Mammary epithelial cell (primary cell): ENCODE measurements at regions not wholly inside any gene's neighbourhood (a gene's known extent, or its start where the extent isn't known, plus 50 kb on each side); places are given as distances from the start of the nearest gene placed in this dataset.

ENCODE experiments used
- EZH2 ChIP-seq: IDR thresholded peaks from 2 replicates; pipeline ENCODE4 v1.6.1; 2012; ENCODE audit warnings: low read length, inconsistent platforms, borderline replicate concordance
- TF ChIP-seq, protein P1 (sequence below), 2 donors: IDR thresholded peaks in 1 of 2; conservative IDR thresholded peaks in 1 of 2; 2 replicates each; pipeline ENCODE4 v1.5.1; 2011 to 2012; ENCODE audit warnings: inconsistent platforms in 2 of 2, low read length in 2 of 2, mild to moderate bottlenecking in 2 of 2, control low read depth in 1 of 2, low read depth in 1 of 2; ENCODE audit not compliant: insufficient read depth in 1 of 2; ENCODE audit errors: extremely low read depth in 1 of 2

DNA sequence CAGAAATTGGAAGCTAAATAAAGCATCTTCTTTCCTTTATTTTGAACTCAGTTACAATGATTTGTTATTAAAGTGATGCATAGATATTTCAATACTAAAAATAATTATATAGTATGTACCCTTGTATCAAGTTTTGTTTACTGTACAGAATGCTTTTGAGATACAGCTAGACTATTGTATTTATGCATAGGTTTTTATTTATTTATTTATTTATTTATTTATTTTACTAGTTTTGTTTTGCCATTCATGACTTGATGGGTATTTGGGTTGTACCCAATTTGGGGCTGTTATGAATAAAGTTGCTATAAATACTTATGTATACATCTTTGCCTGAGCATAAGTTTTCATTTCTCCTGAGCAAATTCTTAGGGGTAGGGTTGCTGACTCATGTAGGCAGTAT is 118.7 kb upstream of the NXPH2 start:
- TF ChIP-seq, protein P1, sequence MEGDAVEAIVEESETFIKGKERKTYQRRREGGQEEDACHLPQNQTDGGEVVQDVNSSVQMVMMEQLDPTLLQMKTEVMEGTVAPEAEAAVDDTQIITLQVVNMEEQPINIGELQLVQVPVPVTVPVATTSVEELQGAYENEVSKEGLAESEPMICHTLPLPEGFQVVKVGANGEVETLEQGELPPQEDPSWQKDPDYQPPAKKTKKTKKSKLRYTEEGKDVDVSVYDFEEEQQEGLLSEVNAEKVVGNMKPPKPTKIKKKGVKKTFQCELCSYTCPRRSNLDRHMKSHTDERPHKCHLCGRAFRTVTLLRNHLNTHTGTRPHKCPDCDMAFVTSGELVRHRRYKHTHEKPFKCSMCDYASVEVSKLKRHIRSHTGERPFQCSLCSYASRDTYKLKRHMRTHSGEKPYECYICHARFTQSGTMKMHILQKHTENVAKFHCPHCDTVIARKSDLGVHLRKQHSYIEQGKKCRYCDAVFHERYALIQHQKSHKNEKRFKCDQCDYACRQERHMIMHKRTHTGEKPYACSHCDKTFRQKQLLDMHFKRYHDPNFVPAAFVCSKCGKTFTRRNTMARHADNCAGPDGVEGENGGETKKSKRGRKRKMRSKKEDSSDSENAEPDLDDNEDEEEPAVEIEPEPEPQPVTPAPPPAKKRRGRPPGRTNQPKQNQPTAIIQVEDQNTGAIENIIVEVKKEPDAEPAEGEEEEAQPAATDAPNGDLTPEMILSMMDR (conservative IDR thresholded peaks at IDR 0.05 in 1 of 2, IDR thresholded peaks at IDR 0.05 in 1 of 2; ENCODE audit: extremely low read depth in 1 of 2, insufficient read depth in 1 of 2, low read depth in 1 of 2, low read length in 2 of 2), result no peak
- no peak for TF ChIP-seq EZH2
